GM12872 (cell line): ENCODE measurements at regions not wholly inside any gene's neighbourhood (a gene's known extent, or its start where the extent isn't known, plus 50 kb on each side); places are given as distances from the start of the nearest gene placed in this dataset.

Experiments
- CTCF ChIP-seq: IDR thresholded peaks from 3 replicates; pipeline ENCODE4 v1.5.1; 2011; ENCODE audit warnings: low read depth, mild to moderate bottlenecking, low read length, moderate library complexity; ENCODE audit not compliant: insufficient read depth

GRCh38 chr12:58142991-58143390, 201.6 kb downstream of the ATP23 start:
- no peak for TF ChIP-seq CTCF

DNA sequence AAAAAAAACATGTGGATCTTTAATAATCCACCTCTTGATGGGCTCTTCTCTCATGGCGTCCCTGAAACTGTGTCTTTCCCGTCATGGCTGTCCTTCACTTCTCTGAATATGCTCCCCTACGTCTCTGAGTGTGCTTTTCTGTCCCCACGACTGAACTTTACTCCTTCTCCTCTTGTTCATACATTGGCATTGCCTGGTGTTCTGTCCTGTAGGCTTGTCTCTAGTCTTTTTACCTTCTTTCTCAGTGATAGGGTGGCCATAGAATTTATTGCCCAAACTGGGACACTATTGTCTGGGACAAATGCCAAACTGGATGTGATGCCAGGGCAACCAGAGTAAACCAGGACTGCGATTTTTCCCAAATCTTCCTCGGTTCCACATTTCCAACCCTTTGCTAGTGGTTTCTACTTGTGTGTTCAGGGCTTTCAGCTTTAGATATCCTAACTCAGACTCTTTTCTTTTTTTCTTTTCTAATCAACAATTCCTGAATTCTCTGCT, 202.2 kb downstream of the ATP23 start:
- no peak for TF ChIP-seq CTCF

GRCh38 chr12:58148405-58148804, 207.0 kb downstream of the ATP23 start:
- TF ChIP-seq CTCF: no peak

- TF ChIP-seq CTCF: no peak
These were observed 207.6 kb downstream of the ATP23 start for GRCh38 chr12:58148976-58149375.

DNA sequence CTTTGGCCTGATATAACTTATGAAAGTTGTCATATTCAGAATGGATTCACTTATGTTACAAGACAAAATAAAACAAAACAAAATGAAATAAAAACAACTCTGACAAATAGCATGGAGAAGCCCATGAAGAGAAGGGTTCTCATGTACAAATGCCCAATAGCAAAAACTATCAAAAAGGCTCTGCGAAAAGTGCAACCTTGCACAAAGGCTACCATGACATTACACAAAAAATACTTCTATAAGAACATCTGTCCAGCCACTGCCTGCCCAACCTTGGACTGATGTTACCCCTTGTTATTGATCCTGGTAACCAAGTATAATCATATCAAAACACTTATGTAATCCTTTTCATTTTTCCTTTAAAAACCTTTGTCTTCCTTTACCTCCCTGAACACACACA, 213.0 kb downstream of the ATP23 start:
- no peak for TF ChIP-seq CTCF

DNA sequence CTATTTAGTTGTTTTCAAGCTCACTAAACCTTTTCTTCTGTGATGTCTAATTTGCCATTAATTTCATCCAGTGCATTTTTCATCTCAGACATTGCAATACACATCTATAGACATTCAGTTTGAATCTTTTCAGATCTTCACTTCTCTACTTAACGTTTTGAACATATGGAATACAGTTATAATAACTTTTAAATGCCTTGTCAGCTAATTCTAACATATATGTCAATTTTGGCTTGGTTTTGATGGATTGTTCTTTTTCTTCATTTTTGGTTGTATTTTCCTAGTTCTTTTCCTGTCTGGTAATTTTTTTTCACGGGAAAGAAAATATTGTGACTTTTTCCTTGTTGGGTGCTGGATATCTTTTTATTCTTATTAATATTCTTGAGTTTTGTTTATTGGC, 215.3 kb downstream of the ATP23 start:
- TF ChIP-seq CTCF: no peak

- no peak for TF ChIP-seq CTCF
These were observed 218.6 kb downstream of the ATP23 start for GRCh38 chr12:58159941-58160340.

- no peak for TF ChIP-seq CTCF
These were observed 220.4 kb downstream of the ATP23 start for GRCh38 chr12:58161773-58162172.
